COR-L47 (cell line): ENCODE measurements at regions not wholly inside any gene's neighbourhood (a gene's known extent, or its start where the extent isn't known, plus 50 kb on each side); places are given as distances from the start of the nearest gene placed in this dataset.

Experiments used
- DNase-seq: peaks from one replicate; lab custom pipeline; 2025; lab: John Stamatoyannopoulos, UW

- no peak for DNase-seq
Observed at GRCh38 chr13:79267560-79267959, 138.5 kb downstream of the RBM26 start.

GRCh38 chr13:79258489-79258888 lies 147.6 kb downstream of the RBM26 start:
- DNase-seq = no peak

GRCh38 chr13:79246578-79246949 lies 159.5 kb downstream of the RBM26 start:
- DNase-seq = peak; percentile 27

GRCh38 chr13:79245937-79246577 lies 160.0 kb downstream of the RBM26 start:
- DNase-seq = no peak

GRCh38 chr13:79241697-79242096 lies 164.4 kb downstream of the RBM26 start:
- no peak for DNase-seq

- DNase-seq = no peak
Observed at GRCh38 chr13:79237981-79238380, 168.1 kb downstream of the RBM26 start.

GRCh38 chr13:79231887-79232286 lies 174.2 kb downstream of the RBM26 start:
- DNase-seq = no peak

- DNase-seq = no peak
Observed at GRCh38 chr13:79229761-79230160, 176.3 kb downstream of the RBM26 start.

GRCh38 chr13:79228972-79229371 lies 177.1 kb downstream of the RBM26 start:
- no peak for DNase-seq

GRCh38 chr13:79227418-79227817 lies 178.6 kb downstream of the RBM26 start:
- peak; percentile 28 for DNase-seq

GRCh38 chr13:79226938-79227337 lies 179.1 kb downstream of the RBM26 start:
- DNase-seq = no peak

- no peak for DNase-seq
Observed at GRCh38 chr13:79226250-79226649, 179.8 kb downstream of the RBM26 start.

GRCh38 chr13:79225487-79226232 lies 180.4 kb downstream of the RBM26 start:
- peak; percentile 16 for DNase-seq

- DNase-seq = no peak
Observed at GRCh38 chr13:79222427-79223205, 183.4 kb downstream of the RBM26 start.

- DNase-seq = peak; percentile 84
Observed at GRCh38 chr13:79212064-79212619, 193.9 kb downstream of the RBM26 start.

- DNase-seq = no peak
Observed at GRCh38 chr13:79211377-79211776, 194.7 kb downstream of the RBM26 start.

- DNase-seq = no peak
Observed at GRCh38 chr13:79197933-79198332, 208.1 kb downstream of the RBM26 start.

- DNase-seq = no peak
Observed at GRCh38 chr13:79196843-79197242, 209.2 kb downstream of the RBM26 start.

GRCh38 chr13:79196366-79196765 lies 209.7 kb downstream of the RBM26 start:
- no peak for DNase-seq

- DNase-seq = no peak
Observed at GRCh38 chr13:79194727-79195126, 211.3 kb downstream of the RBM26 start.

- no peak for DNase-seq
Observed at GRCh38 chr13:79194272-79194671, 211.8 kb downstream of the RBM26 start.

GRCh38 chr13:79191501-79191900 lies 214.6 kb downstream of the RBM26 start:
- no peak for DNase-seq

- DNase-seq = no peak
Observed at GRCh38 chr13:79190932-79191331, 215.1 kb downstream of the RBM26 start.
